T-cell (primary cell): ENCODE measurements at regions not wholly inside any gene's neighbourhood (a gene's known extent, or its start where the extent isn't known, plus 50 kb on each side); places are given as distances from the start of the nearest gene placed in this dataset.

Experiments
- ATAC-seq, 4 experiments: fragments of 200-7000 bp in 3 of 4; fragments of 150-1000 bp in 1 of 4; cut with Tn5 transposase; replicated peaks in 1 of 4; 1 replicate in 3 of 4; 2 replicates in 1 of 4; pipeline ENCODE4 v1.10.0; 2021; ENCODE audit warnings: moderate library complexity in 3 of 4, mild to moderate bottlenecking in 2 of 4, moderate number of reproducible peaks in 1 of 4
- CTCF ChIA-PET, 2 donors: fragments of 300-600 bp; sonication (Branson Sonifier 250); formaldehyde crosslinking; loops; one replicate each; lab custom pipeline; 2022; ENCODE audit warnings: antibody characterized with exemption in 2 of 2; lab: Charles Lee
- POLR2A ChIA-PET, 2 donors: fragments of 300-600 bp; sonication (Branson Sonifier 250); formaldehyde crosslinking; loops; one replicate each; lab custom pipeline; 2022; ENCODE audit warnings: antibody characterized with exemption in 2 of 2; lab: Charles Lee
- DNase-seq, 35 experiments: peaks; one replicate each; pipeline versions ENCODE4 v3.0.0 to v3.0.0-alpha.2; 2013 to 2023
- H3K27ac ChIP-seq: one replicate; pipeline ENCODE4 v1.5.1; 2013; ENCODE audit warnings: low read length
- H3K27me3 ChIP-seq, 2 experiments: replicated peaks in 1 of 2; 1 replicate in 1 of 2; 2 replicates in 1 of 2; pipeline versions ENCODE4 v1.6.1 to v1.7.0; 2013; ENCODE audit warnings: low read length in 1 of 2, mixed read lengths in 1 of 2; ENCODE audit not compliant: control insufficient read depth in 2 of 2, insufficient read depth in 2 of 2; ENCODE audit errors: extremely low read depth in 1 of 2
- H3K36me3 ChIP-seq, 2 donors: 1 replicate in 1 of 2; 2 replicates in 1 of 2; pipeline versions ENCODE4 v1.6.1 to v1.7.0; 2013; ENCODE audit warnings: low read length in 1 of 2; ENCODE audit not compliant: control insufficient read depth in 2 of 2, insufficient read depth in 1 of 2; ENCODE audit errors: extremely low read depth in 1 of 2
- H3K4me1 ChIP-seq, 2 experiments: 1 replicate in 1 of 2; 2 replicates in 1 of 2; pipeline versions ENCODE4 v1.6.1 to v1.7.0; 2013; ENCODE audit warnings: low read length in 2 of 2, mixed read lengths in 1 of 2; ENCODE audit not compliant: insufficient read depth in 2 of 2, control insufficient read depth in 1 of 2; ENCODE audit errors: extremely low read depth in 1 of 2
- H3K4me3 ChIP-seq, 2 donors: 1 replicate in 1 of 2; 2 replicates in 1 of 2; pipeline versions ENCODE4 v1.5.1 to v1.7.0; 2013; ENCODE audit warnings: mild to moderate bottlenecking in 2 of 2, low read length in 1 of 2, moderate library complexity in 1 of 2; ENCODE audit not compliant: control insufficient read depth in 1 of 2; ENCODE audit errors: extremely low read depth in 1 of 2
- H3K9me3 ChIP-seq: 2 replicates; pipeline ENCODE4 v1.7.0; 2013
- H3K27ac Mint-ChIP-seq, 2 donors: one replicate each; pipeline ENCODE4 v1.8.0; 2020 to 2021; ENCODE audit warnings: mild to moderate bottlenecking in 2 of 2, mixed read lengths in 2 of 2
- H3K27me3 Mint-ChIP-seq, 2 donors: one replicate each; pipeline ENCODE4 v1.8.0; 2021 to 2022; ENCODE audit warnings: mixed read lengths in 2 of 2
- H3K36me3 Mint-ChIP-seq: one replicate; pipeline ENCODE4 v1.8.0; 2021; ENCODE audit warnings: mixed read lengths
- H3K4me1 Mint-ChIP-seq, 3 donors: one replicate each; pipeline ENCODE4 v1.8.0; 2020 to 2022; ENCODE audit warnings: mixed read lengths in 3 of 3, mild to moderate bottlenecking in 1 of 3
- H3K4me3 Mint-ChIP-seq, 3 donors: one replicate each; pipeline ENCODE4 v1.8.0; 2020 to 2022; ENCODE audit warnings: mild to moderate bottlenecking in 3 of 3, mixed read lengths in 3 of 3, moderate library complexity in 3 of 3
- H3K9me3 Mint-ChIP-seq, 3 donors: one replicate each; pipeline ENCODE4 v1.8.0; 2020 to 2022; ENCODE audit warnings: mixed read lengths in 3 of 3
- WGBS: methylation state at CpG from one replicate; pipeline ENCODE4 v1.1.5; 2013; ENCODE audit warnings: missing lambda C conversion rate; ENCODE audit not compliant: insufficient coverage; 5-methylcytosine and 5-hydroxymethylcytosine counted together

GRCh38 chr5:118604106-118604505, 384.2 kb downstream of the DTWD2 start:
- no peak overlapping the region for H3K4me3 ChIP-seq
- H3K27ac Mint-ChIP-seq = no peak overlapping the region
- no peaks in the 10 kb centered on the region for H3K27me3 Mint-ChIP-seq
- no peaks in the 10 kb centered on the region for H3K4me1 ChIP-seq
- ATAC-seq (no peak), DNase-seq (no peak)
- no peak overlapping the region for H3K27ac ChIP-seq
- ChIA-PET POLR2A (no interaction called here), CTCF (no interaction called here)
- H3K27me3 ChIP-seq = no peaks in the 10 kb centered on the region
- no peaks in the 10 kb centered on the region for H3K4me1 Mint-ChIP-seq
- H3K36me3 Mint-ChIP-seq = no peaks in the 10 kb centered on the region
- H3K4me3 Mint-ChIP-seq = no peak overlapping the region
- no peaks in the 10 kb centered on the region for H3K9me3 ChIP-seq
- no peaks in the 10 kb centered on the region for H3K36me3 ChIP-seq
- WGBS = no CpG with 5 or more reads among the region's 2 CpGs
- no peaks in the 10 kb centered on the region for H3K9me3 Mint-ChIP-seq

DNA sequence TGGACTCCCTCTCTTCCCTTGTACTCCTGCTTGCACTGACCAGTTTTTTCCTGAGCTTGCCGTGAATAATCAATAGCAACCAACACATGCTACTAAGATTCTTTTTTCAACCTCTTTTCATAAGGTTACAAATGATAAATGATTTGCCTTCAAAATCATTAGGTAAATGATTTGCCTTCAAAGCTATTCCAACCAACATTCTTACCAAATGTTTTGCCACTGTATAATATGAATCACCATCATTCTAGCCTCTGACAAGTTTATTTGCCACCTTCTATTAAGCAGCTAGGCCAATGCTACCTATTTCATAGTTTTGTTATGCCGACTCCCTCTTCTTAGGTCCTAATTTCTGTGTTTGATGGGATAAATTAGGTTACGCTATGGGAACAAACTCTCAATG, 385.1 kb downstream of the DTWD2 start:
- Histone ChIP-seq H3K36me3 (no peaks in the 10 kb centered on the region), H3K4me1 (no peaks in the 10 kb centered on the region), H3K27me3 (no peaks in the 10 kb centered on the region), H3K9me3 (no peaks in the 10 kb centered on the region), H3K27ac (no peak overlapping the region), H3K4me3 (no peak overlapping the region)
- no peak for DNase-seq
- Mint-ChIP-seq H3K36me3 (no peaks in the 10 kb centered on the region), H3K4me1 (no peaks in the 10 kb centered on the region), H3K4me3 (no peak overlapping the region), H3K27me3 (no peaks in the 10 kb centered on the region), H3K27ac (no peak overlapping the region), H3K9me3 (no peaks in the 10 kb centered on the region)
- ChIA-PET POLR2A (no interaction called here), CTCF (no interaction called here)
- ATAC-seq = no peak
- no CpG with 5 or more reads among the region's 3 CpGs for WGBS

GRCh38 chr5:118598311-118598710, 390.0 kb downstream of the DTWD2 start:
- ATAC-seq (no peak), DNase-seq (no peak)
- H3K4me1 ChIP-seq = no peaks in the 10 kb centered on the region
- ChIA-PET POLR2A (no interaction called here), CTCF (no interaction called here)
- no CpG with 5 or more reads among the region's 3 CpGs for WGBS
- no peak overlapping the region for H3K4me3 Mint-ChIP-seq
- no peaks in the 10 kb centered on the region for H3K4me1 Mint-ChIP-seq
- H3K36me3 ChIP-seq = no peaks in the 10 kb centered on the region
- no peaks in the 10 kb centered on the region for H3K27me3 Mint-ChIP-seq
- no peaks in the 10 kb centered on the region for H3K27me3 ChIP-seq
- no peaks in the 10 kb centered on the region for H3K36me3 Mint-ChIP-seq
- H3K27ac Mint-ChIP-seq = no peak overlapping the region
- no peak overlapping the region for H3K27ac ChIP-seq
- peaks cover 0 to 4% (median 0%) of the 10 kb centered on the region in 3 donors for H3K9me3 Mint-ChIP-seq
- H3K4me3 ChIP-seq = no peak overlapping the region
- no peaks in the 10 kb centered on the region for H3K9me3 ChIP-seq

- POLR2A ChIA-PET = no interaction called here
- H3K4me1 ChIP-seq = no peaks in the 10 kb centered on the region
- no peaks in the 10 kb centered on the region for H3K27me3 ChIP-seq
- no peak overlapping the region for H3K27ac ChIP-seq
- no peak overlapping the region for H3K27ac Mint-ChIP-seq
- DNase-seq (no peak), ATAC-seq (no peak)
- H3K4me3 Mint-ChIP-seq = no peak overlapping the region
- WGBS = 67% methylated on average over 2 of the region's 3 CpGs
- H3K4me1 Mint-ChIP-seq = no peaks in the 10 kb centered on the region
- H3K36me3 ChIP-seq = no peaks in the 10 kb centered on the region
- H3K9me3 Mint-ChIP-seq = peaks cover 0 to 4% (median 0%) of the 10 kb centered on the region in 3 donors
- H3K4me3 ChIP-seq = no peak overlapping the region
- CTCF ChIA-PET = no interaction called here
- H3K9me3 ChIP-seq = no peaks in the 10 kb centered on the region
- no peaks in the 10 kb centered on the region for H3K36me3 Mint-ChIP-seq
- no peaks in the 10 kb centered on the region for H3K27me3 Mint-ChIP-seq
These were observed 390.8 kb downstream of the DTWD2 start for GRCh38 chr5:118597543-118597942.

DNA sequence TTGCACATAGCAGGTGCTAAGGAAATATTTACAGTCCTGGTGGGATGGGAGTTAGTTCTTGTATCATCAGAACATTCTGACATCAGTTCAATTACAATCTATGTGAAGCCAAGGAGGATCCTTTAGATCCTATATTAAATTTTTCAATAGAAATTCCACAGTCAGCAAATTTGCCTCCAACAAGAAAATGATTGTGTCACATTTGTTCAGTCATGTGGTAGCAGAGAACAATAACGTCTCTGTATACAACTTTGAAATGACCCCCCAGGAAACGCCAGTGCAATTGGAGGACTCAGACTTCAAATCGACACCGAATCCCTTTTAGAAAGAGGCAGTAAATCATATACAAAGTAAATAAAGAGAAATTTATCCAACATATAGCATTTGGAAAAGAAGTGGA, 392.1 kb downstream of the DTWD2 start:
- ChIA-PET POLR2A (no interaction called here), CTCF (no interaction called here)
- Histone ChIP-seq H3K4me1 (no peaks in the 10 kb centered on the region), H3K36me3 (no peaks in the 10 kb centered on the region), H3K27me3 (no peaks in the 10 kb centered on the region), H3K27ac (no peak overlapping the region), H3K4me3 (no peak overlapping the region), H3K9me3 (no peaks in the 10 kb centered on the region)
- Mint-ChIP-seq H3K36me3 (no peaks in the 10 kb centered on the region), H3K4me3 (no peak overlapping the region), H3K27me3 (no peaks in the 10 kb centered on the region), H3K9me3 (peaks cover 0 to 4% (median 0%) of the 10 kb centered on the region in 3 donors), H3K27ac (no peak overlapping the region), H3K4me1 (no peaks in the 10 kb centered on the region)
- no peak for DNase-seq
- WGBS = no CpG with 5 or more reads among the region's 4 CpGs
- ATAC-seq = no peak

DNA sequence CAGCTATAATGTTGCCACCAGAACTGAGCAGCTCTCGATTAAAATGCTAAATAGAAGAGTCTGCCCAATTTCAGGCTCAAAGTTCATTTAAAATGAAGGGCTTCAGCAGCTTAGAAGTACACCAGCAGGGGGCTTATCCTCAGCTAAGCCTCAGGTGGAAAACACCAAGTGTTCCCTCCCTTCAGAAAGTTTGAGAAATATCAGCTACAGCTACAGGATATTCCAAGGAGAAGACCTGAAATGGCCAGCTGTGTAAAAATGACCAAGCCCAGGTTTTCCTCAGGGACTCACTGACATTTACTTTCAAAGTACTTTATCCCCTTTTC, 395.4 kb downstream of the DTWD2 start:
- POLR2A ChIA-PET = no interaction called here

DNA sequence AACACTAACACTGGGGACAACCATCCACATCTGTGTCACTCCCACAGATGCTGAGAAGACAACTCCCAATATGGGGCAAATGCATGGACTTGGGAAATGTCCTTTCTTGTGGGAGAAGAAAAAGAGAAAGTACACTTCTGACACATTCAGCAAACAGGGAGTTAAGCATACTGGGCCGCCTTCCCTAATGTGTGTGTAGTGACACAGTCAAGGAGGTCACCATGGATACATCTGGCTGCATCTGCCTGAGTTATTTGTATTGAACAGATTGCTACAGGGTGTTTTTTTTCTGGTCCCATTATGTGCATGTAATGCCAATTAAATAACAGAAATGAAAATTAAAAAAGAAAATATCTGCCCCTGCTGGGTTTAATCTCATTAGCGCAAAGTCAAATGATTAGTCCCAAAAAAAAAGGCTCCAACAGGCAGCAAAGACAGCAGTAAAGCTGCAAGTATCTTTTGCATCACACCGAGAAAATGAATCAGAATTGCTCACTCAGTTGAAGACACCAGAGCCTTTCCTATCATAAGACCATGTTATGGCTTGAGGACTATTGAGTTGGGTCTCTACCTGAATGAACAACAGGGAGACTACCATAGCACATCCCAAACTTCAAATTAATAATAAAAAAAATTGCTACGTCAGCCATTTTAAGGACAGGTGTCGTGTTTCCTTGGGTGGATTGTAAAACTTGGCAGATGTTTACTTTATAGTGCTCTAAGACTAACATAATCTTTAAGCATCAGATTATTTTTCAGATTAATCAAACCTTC, 395.9 kb downstream of the DTWD2 start:
- Histone ChIP-seq H3K4me3 (no peak overlapping the region), H3K27me3 (no peaks in the 10 kb centered on the region), H3K9me3 (no peaks in the 10 kb centered on the region), H3K36me3 (no peaks in the 10 kb centered on the region), H3K4me1 (no peaks in the 10 kb centered on the region), H3K27ac (no peak overlapping the region)
- peaks cover 1 to 6% of the 10 kb centered on the region in 2 donors for H3K27me3 Mint-ChIP-seq
- no peak for ATAC-seq
- CTCF ChIA-PET = no interaction called here
- no peaks in the 10 kb centered on the region for H3K9me3 Mint-ChIP-seq
- POLR2A ChIA-PET = no interaction called here
- H3K4me3 Mint-ChIP-seq = no peak overlapping the region
- DNase-seq = no peak
- H3K4me1 Mint-ChIP-seq = no peaks in the 10 kb centered on the region
- H3K27ac Mint-ChIP-seq = no peak overlapping the region
- no peaks in the 10 kb centered on the region for H3K36me3 Mint-ChIP-seq
- WGBS = 100% methylated on average over 1 of the region's 5 CpGs

More for the DNA sequence above, 395.4 kb downstream of the DTWD2 start:
- Mint-ChIP-seq H3K36me3 (no peaks in the 10 kb centered on the region), H3K9me3 (peaks cover 0 to 2% (median 0%) of the 10 kb centered on the region in 3 donors), H3K4me1 (no peaks in the 10 kb centered on the region), H3K27ac (no peak overlapping the region), H3K4me3 (no peak overlapping the region), H3K27me3 (peaks cover 1 to 6% of the 10 kb centered on the region in 2 donors)
- no peak for DNase-seq
- H3K9me3 ChIP-seq = no peaks in the 10 kb centered on the region
- H3K36me3 ChIP-seq = no peaks in the 10 kb centered on the region
- CTCF ChIA-PET = no interaction called here
- ATAC-seq = no peak
- H3K4me3 ChIP-seq = no peak overlapping the region
- no peaks in the 10 kb centered on the region for H3K27me3 ChIP-seq
- WGBS = 60% methylated on average over 1 of the region's 1 CpG
- no peaks in the 10 kb centered on the region for H3K4me1 ChIP-seq
- H3K27ac ChIP-seq = no peak overlapping the region
